ENCODE measurements at regions not wholly inside any gene's neighbourhood (a gene's known extent, or its start where the extent isn't known, plus 50 kb on each side); places are given as distances from the start of the nearest gene placed in this dataset.

- intact Hi-C loops (cut with DNase I), result no loop called here
- Histone ChIP-seq H3K27ac (no peak overlapping the region), H3K4me1 (no peaks in the 10 kb centered on the region), H3K36me3 (no peaks in the 10 kb centered on the region), H3K9me3 (peaks cover 0 to 3% (median 0%) of the 10 kb centered on the region in 4 donors), H3K27me3 (peaks cover 0 to 23% (median 5%) of the 10 kb centered on the region in 3 donors), H3K4me3 (no peak overlapping the region)
- TF ChIP-seq POLR2AphosphoS5 (IDR thresholded peaks at IDR 0.05), result no peak
- TF ChIP-seq POLR2A (IDR thresholded peaks at IDR 0.05), result no peak
- TF ChIP-seq, protein P1, sequence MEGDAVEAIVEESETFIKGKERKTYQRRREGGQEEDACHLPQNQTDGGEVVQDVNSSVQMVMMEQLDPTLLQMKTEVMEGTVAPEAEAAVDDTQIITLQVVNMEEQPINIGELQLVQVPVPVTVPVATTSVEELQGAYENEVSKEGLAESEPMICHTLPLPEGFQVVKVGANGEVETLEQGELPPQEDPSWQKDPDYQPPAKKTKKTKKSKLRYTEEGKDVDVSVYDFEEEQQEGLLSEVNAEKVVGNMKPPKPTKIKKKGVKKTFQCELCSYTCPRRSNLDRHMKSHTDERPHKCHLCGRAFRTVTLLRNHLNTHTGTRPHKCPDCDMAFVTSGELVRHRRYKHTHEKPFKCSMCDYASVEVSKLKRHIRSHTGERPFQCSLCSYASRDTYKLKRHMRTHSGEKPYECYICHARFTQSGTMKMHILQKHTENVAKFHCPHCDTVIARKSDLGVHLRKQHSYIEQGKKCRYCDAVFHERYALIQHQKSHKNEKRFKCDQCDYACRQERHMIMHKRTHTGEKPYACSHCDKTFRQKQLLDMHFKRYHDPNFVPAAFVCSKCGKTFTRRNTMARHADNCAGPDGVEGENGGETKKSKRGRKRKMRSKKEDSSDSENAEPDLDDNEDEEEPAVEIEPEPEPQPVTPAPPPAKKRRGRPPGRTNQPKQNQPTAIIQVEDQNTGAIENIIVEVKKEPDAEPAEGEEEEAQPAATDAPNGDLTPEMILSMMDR (IDR thresholded peaks at IDR 0.05), result no peak
- no peak for TF ChIP-seq EP300 (IDR thresholded peaks at IDR 0.05)
- WGBS, 2 donors, result 74 to 77% methylated on average over 39 of the region's 39 CpGs
- DNase-seq, result no peak
Measured at GRCh38 chr22:49297871-49298721, 529.6 kb downstream of the BRD1 start.

- intact Hi-C loops (cut with DNase I), result no loop called here
- no peak overlapping the region for H3K4me3 ChIP-seq
- H3K9me3 ChIP-seq, result peaks cover 0 to 3% (median 0%) of the 10 kb centered on the region in 4 donors
- no peaks in the 10 kb centered on the region for H3K4me1 ChIP-seq
- no peak for TF ChIP-seq POLR2AphosphoS5 (IDR thresholded peaks at IDR 0.05)
- no peak for TF ChIP-seq POLR2A (IDR thresholded peaks at IDR 0.05)
- TF ChIP-seq EP300 (IDR thresholded peaks at IDR 0.05), result no peak
- TF ChIP-seq, protein P1 (IDR thresholded peaks at IDR 0.05), result no peak
- no peaks in the 10 kb centered on the region for H3K36me3 ChIP-seq
- 80 to 87% methylated on average over 27 of the region's 27 CpGs for WGBS, 2 donors
- H3K27ac ChIP-seq, result no peak overlapping the region
- peaks cover 0 to 22% (median 0%) of the 10 kb centered on the region in 3 donors for H3K27me3 ChIP-seq
- no peak for DNase-seq
Measured at GRCh38 chr22:49297286-49297870, 530.3 kb downstream of the BRD1 start.

DNA sequence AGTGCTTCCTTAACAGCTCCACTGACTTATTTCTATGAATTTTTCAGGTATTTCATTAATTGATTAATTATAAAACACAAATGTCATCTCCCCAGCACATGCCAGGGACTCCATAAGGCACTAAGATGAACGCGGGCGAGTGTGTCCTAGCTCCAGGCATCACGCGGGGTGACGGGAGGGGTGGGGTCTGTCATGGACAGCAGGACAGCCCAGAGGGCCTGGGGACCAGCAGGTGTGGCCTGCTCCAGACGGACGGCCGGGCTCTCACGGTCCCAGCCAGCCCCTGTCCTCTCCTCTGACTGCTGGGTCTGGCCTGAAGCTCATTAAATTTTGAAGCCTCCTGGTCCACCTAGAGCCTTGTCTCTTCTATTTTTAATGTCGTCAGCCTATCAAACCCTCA is 531.1 kb downstream of the BRD1 start:
- Histone ChIP-seq H3K9me3 (peaks cover 0 to 3% (median 0%) of the 10 kb centered on the region in 4 donors), H3K27ac (no peak overlapping the region), H3K27me3 (peaks cover 0 to 16% (median 0%) of the 10 kb centered on the region in 3 donors), H3K4me3 (no peak overlapping the region), H3K4me1 (no peaks in the 10 kb centered on the region), H3K36me3 (no peaks in the 10 kb centered on the region)
- DNase-seq, result no peak
- 83 to 86% methylated on average over 11 of the region's 11 CpGs for WGBS, 2 donors
- TF ChIP-seq EP300 (IDR thresholded peaks at IDR 0.05) (no peak), POLR2AphosphoS5 (IDR thresholded peaks at IDR 0.05) (no peak)
- TF ChIP-seq, protein P1 (IDR thresholded peaks at IDR 0.05), result no peak
- intact Hi-C loops (cut with DNase I), result no loop called here

GRCh38 chr22:49295851-49296560 is 531.7 kb downstream of the BRD1 start:
- intact Hi-C loops (cut with DNase I), result no loop called here
- no peak for DNase-seq
- Histone ChIP-seq H3K9me3 (peaks cover 0 to 3% (median 0%) of the 10 kb centered on the region in 4 donors), H3K27ac (no peak overlapping the region), H3K4me1 (no peaks in the 10 kb centered on the region), H3K27me3 (peaks cover 0 to 18% (median 0%) of the 10 kb centered on the region in 3 donors), H3K4me3 (no peak overlapping the region), H3K36me3 (no peaks in the 10 kb centered on the region)
- TF ChIP-seq POLR2AphosphoS5 (IDR thresholded peaks at IDR 0.05) (no peak), POLR2A (IDR thresholded peaks at IDR 0.05) (no peak), EP300 (IDR thresholded peaks at IDR 0.05) (no peak)
- TF ChIP-seq, protein P1 (IDR thresholded peaks at IDR 0.05), result no peak
- WGBS, 2 donors, result 73 to 85% methylated on average over 18 of the region's 18 CpGs
